BJ (cell line): ENCODE measurements at regions not wholly inside any gene's neighbourhood (a gene's known extent, or its start where the extent isn't known, plus 50 kb on each side); places are given as distances from the start of the nearest gene placed in this dataset.

Experiments used
- CTCF ChIA-PET: fragments of 350-600 bp; formaldehyde crosslinking; extraction: SDS; loops from one replicate; lab custom pipeline; 2021; ENCODE audit warnings: antibody characterized with exemption, inconsistent platforms; lab: Yijun Ruan, JAX
- POLR2A ChIA-PET: fragments of 300-600 bp; sonication (Branson Sonifier 250); formaldehyde crosslinking; extraction: SDS; loops from one replicate; lab custom pipeline; 2021; ENCODE audit warnings: antibody characterized with exemption; lab: Charles Lee
- DNase-seq: peaks from one replicate; pipeline ENCODE4 v3.0.0-alpha.2; 2011; ENCODE audit warnings: low read depth
- H3K27me3 ChIP-seq: 2 replicates; pipeline ENCODE4 v1.6.0; 2011; ENCODE audit warnings: low read length; ENCODE audit not compliant: control insufficient read depth, insufficient read depth
- H3K36me3 ChIP-seq: 2 replicates; pipeline ENCODE4 v1.5.1; 2011; ENCODE audit warnings: low read length; ENCODE audit not compliant: control insufficient read depth, insufficient read depth
- H3K4me3 ChIP-seq: 2 replicates; pipeline ENCODE4 v1.5.1; 2011; ENCODE audit warnings: low read depth, mild to moderate bottlenecking, control low read depth, low read length
- CTCF ChIP-seq: IDR thresholded peaks from 2 replicates; pipeline ENCODE4 v1.5.1; 2011; ENCODE audit warnings: low read depth, mild to moderate bottlenecking, control low read depth, inconsistent platforms, low read length, moderate library complexity; ENCODE audit not compliant: insufficient read depth

GRCh38 chr2:146934921-146935320 lies 909.9 kb upstream of the ACVR2A start:
- no peak for TF ChIP-seq CTCF
- H3K4me3 ChIP-seq: no peak overlapping the region
- POLR2A ChIA-PET: no interaction called here

GRCh38 chr2:146931109-146931508 lies 913.7 kb upstream of the ACVR2A start:
- H3K4me3 ChIP-seq: no peak overlapping the region
- POLR2A ChIA-PET: no interaction called here
- TF ChIP-seq CTCF: no peak

More at GRCh38 chr2:146934921-146935320, 909.9 kb upstream of the ACVR2A start:
- Histone ChIP-seq H3K36me3 (no peaks in the 10 kb centered on the region), H3K27me3 (no peaks in the 10 kb centered on the region)
- no peak for DNase-seq
- CTCF ChIA-PET: no interaction called here

GRCh38 chr2:146927080-146927711 lies 917.6 kb upstream of the ACVR2A start:
- ChIA-PET CTCF (interaction anchor here (0.6 to 1.7 kb wide), 20 partner anchors 11 to 984 kb away, joined by 3 to 11 read pairs (median 4); no protein-coding TSS in a partner anchor), POLR2A (no interaction called here)
- peak; percentile 76 for TF ChIP-seq CTCF
- H3K36me3 ChIP-seq: no peaks in the 10 kb centered on the region
- no peaks in the 10 kb centered on the region for H3K27me3 ChIP-seq
- no peak overlapping the region for H3K4me3 ChIP-seq
- no peak for DNase-seq

More at GRCh38 chr2:146931109-146931508, 913.7 kb upstream of the ACVR2A start:
- CTCF ChIA-PET: no interaction called here
- DNase-seq: no peak
- no peaks in the 10 kb centered on the region for H3K36me3 ChIP-seq
- H3K27me3 ChIP-seq: no peaks in the 10 kb centered on the region

- POLR2A ChIA-PET: no interaction called here
- Histone ChIP-seq H3K27me3 (no peaks in the 10 kb centered on the region), H3K4me3 (no peak overlapping the region), H3K36me3 (no peaks in the 10 kb centered on the region)
- no peak for DNase-seq
- CTCF ChIA-PET: no interaction called here
- no peak for TF ChIP-seq CTCF
These were observed 926.5 kb upstream of the ACVR2A start for GRCh38 chr2:146918280-146918679.

- Histone ChIP-seq H3K27me3 (no peaks in the 10 kb centered on the region), H3K4me3 (no peak overlapping the region), H3K36me3 (no peaks in the 10 kb centered on the region)
- DNase-seq: no peak
- POLR2A ChIA-PET: no interaction called here
- CTCF ChIA-PET: no interaction called here
- TF ChIP-seq CTCF: no peak
These were observed 927.3 kb upstream of the ACVR2A start for GRCh38 chr2:146917431-146918042.
